GM23338 (cell line): ENCODE measurements at regions not wholly inside any gene's neighbourhood (a gene's known extent, or its start where the extent isn't known, plus 50 kb on each side); places are given as distances from the start of the nearest gene placed in this dataset.

Experiments used
- ATAC-seq: fragments of 200-7000 bp; cut with Tn5 transposase; 3 replicates; pipeline ENCODE4 v1.9.1; 2020
- DNase-seq: peaks from one replicate; pipeline ENCODE4 v3.0.0-alpha.2; 2015; ENCODE audit warnings: low spot score
- H2AFZ ChIP-seq: fragments of 200-600 bp; sonication (generic); 2 replicates; pipeline ENCODE4 v1.8.0; 2016; ENCODE audit warnings: antibody characterized with exemption, mild to moderate bottlenecking, moderate library complexity
- H3F3A ChIP-seq: fragments of 200-600 bp; sonication (generic); replicated peaks from 2 replicates; pipeline ENCODE4 v1.8.0; 2017; ENCODE audit warnings: antibody characterized with exemption, mixed run types, low read depth
- H3K27ac ChIP-seq: fragments of 200-600 bp; sonication (generic); 2 replicates; pipeline ENCODE4 v1.6.1; 2016; ENCODE audit warnings: low read depth
- H3K27me3 ChIP-seq: fragments of 200-600 bp; sonication (generic); 2 replicates; pipeline ENCODE4 v1.8.0; 2016; ENCODE audit warnings: mild to moderate bottlenecking, mixed run types, moderate library complexity; ENCODE audit not compliant: insufficient read depth
- H3K36me3 ChIP-seq: fragments of 200-600 bp; sonication (generic); 2 replicates; pipeline ENCODE4 v1.8.0; 2016; ENCODE audit warnings: mild to moderate bottlenecking; ENCODE audit not compliant: insufficient read depth
- H3K4me1 ChIP-seq: fragments of 200-600 bp; sonication (generic); 2 replicates; pipeline ENCODE4 v1.8.0; 2016; ENCODE audit warnings: mild to moderate bottlenecking, moderate library complexity; ENCODE audit not compliant: insufficient read depth
- H3K4me2 ChIP-seq: fragments of 200-600 bp; sonication (generic); 2 replicates; pipeline ENCODE4 v1.7.1; 2017; ENCODE audit warnings: mixed run types
- H3K4me3 ChIP-seq: fragments of 200-600 bp; sonication (generic); 2 replicates; pipeline ENCODE4 v1.6.1; 2016; ENCODE audit warnings: mixed run types
- H3K79me2 ChIP-seq: fragments of 200-600 bp; sonication (generic); replicated peaks from 2 replicates; pipeline ENCODE4 v1.8.0; 2017; ENCODE audit warnings: mild to moderate bottlenecking; ENCODE audit not compliant: insufficient read depth
- H3K9me2 ChIP-seq: fragments of 200-600 bp; sonication (generic); 2 replicates; pipeline ENCODE4 v1.8.0; 2017; ENCODE audit not compliant: insufficient read depth
- H4K20me1 ChIP-seq: fragments of 200-600 bp; sonication (generic); replicated peaks from 2 replicates; pipeline ENCODE4 v1.8.0; 2017; ENCODE audit warnings: mild to moderate bottlenecking; ENCODE audit not compliant: insufficient read depth
- H3K27ac Mint-ChIP-seq: 2 replicates; pipeline ENCODE4 v1.8.0; 2020; ENCODE audit warnings: inconsistent platforms, mild to moderate bottlenecking, moderate library complexity, mixed read lengths
- H3K27me3 Mint-ChIP-seq: 3 replicates; pipeline ENCODE4 v1.8.0; 2022; ENCODE audit warnings: low read depth, mild to moderate bottlenecking, moderate library complexity, mixed read lengths, inconsistent platforms; ENCODE audit not compliant: insufficient read depth, poor library complexity
- H3K36me3 Mint-ChIP-seq: 3 replicates; pipeline ENCODE4 v1.8.0; 2021; ENCODE audit warnings: low read depth, mild to moderate bottlenecking, inconsistent platforms, moderate library complexity, mixed read lengths
- H3K4me1 Mint-ChIP-seq: 3 replicates; pipeline ENCODE4 v1.8.0; 2020; ENCODE audit warnings: mild to moderate bottlenecking, inconsistent platforms, mixed read lengths
- H3K4me3 Mint-ChIP-seq: 3 replicates; pipeline ENCODE4 v1.8.0; 2021; ENCODE audit warnings: moderate library complexity, mild to moderate bottlenecking, inconsistent platforms, mixed read lengths
- H3K9me3 Mint-ChIP-seq: 3 replicates; pipeline ENCODE4 v1.8.0; 2020; ENCODE audit warnings: moderate library complexity, mild to moderate bottlenecking, inconsistent platforms, mixed read lengths
- CREB1 ChIP-seq: fragments of 250-450 bp; sonication (Bioruptor Pico); IDR thresholded peaks from 2 replicates; pipeline ENCODE4 v1.5.0; 2020; ENCODE audit warnings: low read depth, mild to moderate bottlenecking, moderate library complexity
- CTCF ChIP-seq, 2 experiments: fragments of 200-600 bp in 1 of 2; sonication (generic) in 1 of 2; conservative IDR thresholded peaks; 2 replicates each; pipeline versions ENCODE4 v1.5.1 to v1.6.1; 2016 to 2017; ENCODE audit warnings: antibody characterized with exemption in 2 of 2, low read depth in 2 of 2, mild to moderate bottlenecking in 2 of 2, moderate library complexity in 1 of 2
- ETS1 ChIP-seq: IDR thresholded peaks from 2 replicates; pipeline ENCODE4 v1.6.1; 2016; ENCODE audit warnings: antibody characterized with exemption
- EZH2 ChIP-seq: fragments of 200-600 bp; sonication (generic); IDR thresholded peaks from one replicate; pipeline ENCODE4 v1.8.0; 2017; ENCODE audit warnings: antibody characterized with exemption, mild to moderate bottlenecking, low read depth; ENCODE audit not compliant: unreplicated experiment
- EZH2phosphoT487 ChIP-seq: fragments of 200-600 bp; sonication (generic); IDR thresholded peaks from one replicate; pipeline ENCODE4 v1.8.1; 2018; ENCODE audit warnings: antibody characterized with exemption; ENCODE audit not compliant: unreplicated experiment
- JUNB ChIP-seq: IDR thresholded peaks from one replicate; pipeline ENCODE4 v1.6.1; 2016; ENCODE audit warnings: antibody characterized with exemption; ENCODE audit not compliant: unreplicated experiment
- NANOG ChIP-seq: IDR thresholded peaks from 2 replicates; pipeline ENCODE4 v1.6.1; 2016; ENCODE audit warnings: antibody characterized with exemption, borderline replicate concordance
- POLR2AphosphoS5 ChIP-seq: IDR thresholded peaks from 2 replicates; pipeline ENCODE4 v1.6.1; 2016; ENCODE audit warnings: antibody characterized with exemption, low read depth
- REST ChIP-seq: IDR thresholded peaks from one replicate; pipeline ENCODE4 v1.6.1; 2018; ENCODE audit warnings: antibody characterized with exemption; ENCODE audit not compliant: unreplicated experiment
- STAT1 ChIP-seq: IDR thresholded peaks from one replicate; pipeline ENCODE4 v1.6.1; 2016; ENCODE audit warnings: antibody characterized with exemption; ENCODE audit not compliant: unreplicated experiment
- ZNF114 ChIP-seq: fragments of 250-450 bp; sonication (Bioruptor Pico); IDR thresholded peaks from 2 replicates; pipeline ENCODE4 v1.5.0; 2020; ENCODE audit warnings: mild to moderate bottlenecking, moderate library complexity
- ZNF331 ChIP-seq: fragments of 250-450 bp; sonication (Bioruptor Pico); IDR thresholded peaks from 2 replicates; pipeline ENCODE4 v1.5.0; 2020; ENCODE audit warnings: low read depth, mild to moderate bottlenecking, moderate library complexity
- ZNF462 ChIP-seq: fragments of 250-450 bp; sonication (Bioruptor Pico); IDR thresholded peaks from 2 replicates; pipeline ENCODE4 v1.5.0; 2020; ENCODE audit warnings: mild to moderate bottlenecking, moderate library complexity

- Histone ChIP-seq H3K4me3 (no peak overlapping the region), H3K4me1 (peaks cover 3% of the 10 kb centered on the region), H3K27me3 (no peaks in the 10 kb centered on the region), H3K9me2 (no peaks in the 10 kb centered on the region), H3K79me2 (no peaks in the 10 kb centered on the region), H3K27ac (no peak overlapping the region), H4K20me1 (no peaks in the 10 kb centered on the region), H2AFZ (no peak overlapping the region), H3K4me2 (no peak overlapping the region), H3K36me3 (no peaks in the 10 kb centered on the region), H3F3A (no peaks in the 10 kb centered on the region)
- Mint-ChIP-seq H3K4me3 (no peak overlapping the region), H3K9me3 (peaks cover 5% of the 10 kb centered on the region; the same call in 1 of the 3 replicates), H3K27me3 (peaks cover 2% of the 10 kb centered on the region), H3K27ac (no peak overlapping the region), H3K4me1 (peaks cover 4% of the 10 kb centered on the region), H3K36me3 (peaks cover 5% of the 10 kb centered on the region; the same call in 2 of the 3 replicates)
- ATAC-seq (no peak), DNase-seq (no peak)
- TF ChIP-seq ZNF462 (CRISPR knock-in tag) = no peak
- TF ChIP-seq POLR2AphosphoS5 = no peak
- no peak for TF ChIP-seq ZNF114 (CRISPR knock-in tag)
- TF ChIP-seq STAT1 = no peak
- TF ChIP-seq REST = no peak
- no peak for TF ChIP-seq JUNB
- no peak for TF ChIP-seq CTCF (conservative IDR thresholded peaks at IDR 0.05; ENCODE audit: low read depth in 2 of 2)
- no peak for TF ChIP-seq CREB1 (CRISPR knock-in tag)
- TF ChIP-seq EZH2 = no peak
- no peak for TF ChIP-seq ETS1
- no peak for TF ChIP-seq EZH2phosphoT487
- no peak for TF ChIP-seq NANOG
- no peak for TF ChIP-seq ZNF331 (CRISPR knock-in tag)
Measured at GRCh38 chr5:164472165-164472564, 966.7 kb downstream of the MAT2B start.
